ENCODE measurements at regions not wholly inside any gene's neighbourhood (a gene's known extent, or its start where the extent isn't known, plus 50 kb on each side); places are given as distances from the start of the nearest gene placed in this dataset.

GRCh38 chr11:11789735-11790369 lies 51.9 kb upstream of the USP47 start:
- DNase-seq: peak; percentile 19 to 23

- DNase-seq: no peak
Measured at GRCh38 chr11:11788063-11788710, 53.6 kb upstream of the USP47 start.

- peak; percentile 50 to 65 for DNase-seq
Measured at GRCh38 chr11:11787305-11788062, 54.3 kb upstream of the USP47 start.

- DNase-seq: no peak
Measured at GRCh38 chr11:11786771-11787170, 55.0 kb upstream of the USP47 start.

GRCh38 chr11:11786234-11786633 lies 55.5 kb upstream of the USP47 start:
- DNase-seq: no peak

GRCh38 chr11:11782532-11783110 lies 59.2 kb upstream of the USP47 start:
- DNase-seq: no peak

GRCh38 chr11:11780858-11781257 lies 60.9 kb upstream of the USP47 start:
- DNase-seq: no peak

- DNase-seq: no peak
Measured at GRCh38 chr11:11779975-11780374, 61.8 kb upstream of the USP47 start.

GRCh38 chr11:11777897-11778296 lies 63.9 kb upstream of the USP47 start:
- no peak for DNase-seq

GRCh38 chr11:11776714-11777113 lies 65.1 kb upstream of the USP47 start:
- no peak for DNase-seq

- DNase-seq: no peak
Measured at GRCh38 chr11:11774928-11775327, 66.8 kb upstream of the USP47 start.

GRCh38 chr11:11772865-11773515 lies 68.8 kb upstream of the USP47 start:
- no peak for DNase-seq

GRCh38 chr11:11770921-11771486 lies 70.8 kb upstream of the USP47 start:
- DNase-seq: no peak

- no peak for DNase-seq
Measured at GRCh38 chr11:11770296-11770695, 71.5 kb upstream of the USP47 start.

- no peak for DNase-seq
Measured at GRCh38 chr11:11769782-11770181, 72.0 kb upstream of the USP47 start.

GRCh38 chr11:11769362-11769761 lies 72.4 kb upstream of the USP47 start:
- no peak for DNase-seq

- no peak for DNase-seq
Measured at GRCh38 chr11:11764423-11764803, 77.4 kb upstream of the USP47 start.

GRCh38 chr11:11763796-11764422 lies 77.9 kb upstream of the USP47 start:
- no peak for DNase-seq

- no peak for DNase-seq
Measured at GRCh38 chr11:11760838-11761237, 80.9 kb upstream of the USP47 start.

- no peak for DNase-seq
Measured at GRCh38 chr11:11758603-11759196, 83.1 kb upstream of the USP47 start.

- DNase-seq: no peak
Measured at GRCh38 chr11:11757909-11758308, 83.9 kb upstream of the USP47 start.

- no peak for DNase-seq
Measured at GRCh38 chr11:11756718-11757117, 85.1 kb upstream of the USP47 start.
